GM12878 (cell line): ENCODE measurements at regions not wholly inside any gene's neighbourhood (a gene's known extent, or its start where the extent isn't known, plus 50 kb on each side); places are given as distances from the start of the nearest gene placed in this dataset.

ENCODE experiments used
- ATAC-seq: fragments of 200-7000 bp; cut with Tn5 transposase; 3 replicates; pipeline ENCODE4 v1.9.1; 2020; ENCODE audit warnings: mild to moderate bottlenecking, moderate library complexity
- BruUV-seq: library from RNA; stranded (reverse); fragments of 400-500 nt; replicated peaks from 2 replicates; lab custom pipeline; 2021; lab: Mats Ljungman, UMichigan
- CTCF ChIA-PET: fragments of 300-600 bp; sonication (Branson Sonifier 250); formaldehyde crosslinking; extraction: SDS; loops from one replicate; lab custom pipeline; 2021; ENCODE audit warnings: inconsistent platforms; lab: Yijun Ruan, JAX
- POLR2A ChIA-PET: fragments of 350-600 bp; formaldehyde crosslinking; extraction: SDS; loops from one replicate; lab custom pipeline; 2021; ENCODE audit warnings: inconsistent platforms; lab: Charles Lee
- RAD21 ChIA-PET: fragments of 300-600 bp; sonication (Branson Sonifier 250); formaldehyde crosslinking; loops from one replicate; lab custom pipeline; 2023; ENCODE audit warnings: antibody characterized with exemption; ENCODE audit not compliant: unreplicated experiment; lab: Charles Lee
- SMC1A ChIA-PET: fragments of 300-600 bp; sonication (Branson Sonifier 250); formaldehyde crosslinking; loops from one replicate; lab custom pipeline; 2023; ENCODE audit not compliant: unreplicated experiment, uncharacterized antibody; lab: Charles Lee
- DNase-seq: peaks from one replicate; pipeline ENCODE4 v3.0.0-alpha.2; 2011; ENCODE audit warnings: low read depth, low spot score
- FAIRE-seq: peaks from 3 replicates; lab custom pipeline; 2011; peaks lifted over from hg19 to GRCh38; lab: Jason Lieb, UNC
- H2AFZ ChIP-seq: 2 replicates; pipeline ENCODE4 v1.6.0; 2011; ENCODE audit warnings: low read depth, low read length, control low read depth; ENCODE audit not compliant: control insufficient read depth
- H3K27ac ChIP-seq: 2 replicates; pipeline ENCODE4 v1.5.1; 2011; ENCODE audit warnings: control low read depth; ENCODE audit not compliant: control insufficient read depth, insufficient read depth
- H3K27me3 ChIP-seq, 2 experiments: replicated peaks in 1 of 2; 2 replicates each; pipeline versions ENCODE4 v1.6.0 to v1.6.1; 2011; ENCODE audit warnings: low read length in 1 of 2; ENCODE audit not compliant: control insufficient read depth in 2 of 2, insufficient read depth in 2 of 2
- H3K36me3 ChIP-seq, 2 experiments: 2 replicates each; pipeline ENCODE4 v1.5.1; 2011; ENCODE audit warnings: low read length in 1 of 2; ENCODE audit not compliant: control insufficient read depth in 2 of 2, insufficient read depth in 2 of 2
- H3K4me1 ChIP-seq: 2 replicates; pipeline ENCODE4 v1.6.1; 2011; ENCODE audit warnings: mild to moderate bottlenecking, low read length, moderate library complexity, mixed read lengths; ENCODE audit not compliant: control insufficient read depth, insufficient read depth
- H3K4me2 ChIP-seq: 2 replicates; pipeline ENCODE4 v1.6.0; 2011; ENCODE audit warnings: control low read depth; ENCODE audit not compliant: control insufficient read depth, insufficient read depth
- H3K4me3 ChIP-seq: fragments of 200-600 bp; sonication (generic); 2 replicates; pipeline ENCODE4 v1.5.1; 2016
- H3K79me2 ChIP-seq: 2 replicates; pipeline ENCODE4 v1.6.0; 2011; ENCODE audit warnings: low read length; ENCODE audit not compliant: control insufficient read depth, insufficient read depth
- H3K9ac ChIP-seq: 2 replicates; pipeline ENCODE4 v1.8.0; 2011; ENCODE audit warnings: low read length, control low read depth, mixed read lengths; ENCODE audit not compliant: control insufficient read depth, insufficient read depth
- H3K9me3 ChIP-seq: replicated peaks from 3 replicates; pipeline ENCODE4 v1.5.1; 2011; ENCODE audit warnings: mild to moderate bottlenecking, low read length; ENCODE audit not compliant: control insufficient read depth, insufficient read depth
- H4K20me1 ChIP-seq: 2 replicates; pipeline ENCODE4 v1.6.0; 2011; ENCODE audit not compliant: control insufficient read depth, insufficient read depth
- JUND ChIP-seq: IDR thresholded peaks from 2 replicates; pipeline ENCODE4 v1.6.1; 2012; ENCODE audit warnings: low read depth, mild to moderate bottlenecking, low read length, improper control_type of control experiment, moderate library complexity
- MEF2B ChIP-seq: fragments of 450-650 bp; IDR thresholded peaks from 2 replicates; pipeline ENCODE4 v1.6.1; 2018; ENCODE audit warnings: mild to moderate bottlenecking, moderate library complexity; ENCODE audit not compliant: partially characterized antibody, poor library complexity, severe bottlenecking
- REST ChIP-seq: IDR thresholded peaks from 2 replicates; pipeline ENCODE4 v1.6.1; 2012; ENCODE audit warnings: mild to moderate bottlenecking, low read depth, low read length
- SREBF2 ChIP-seq: IDR thresholded peaks from 2 replicates; pipeline ENCODE4 v1.6.1; 2012; ENCODE audit warnings: mild to moderate bottlenecking, low read length
- SUZ12 ChIP-seq: fragments of 200-600 bp; sonication (generic); IDR thresholded peaks from one replicate; pipeline ENCODE4 v1.6.1; 2018; ENCODE audit warnings: antibody characterized with exemption, mild to moderate bottlenecking; ENCODE audit not compliant: unreplicated experiment
- TAF1 ChIP-seq: IDR thresholded peaks from 2 replicates; pipeline ENCODE4 v1.6.1; 2011; ENCODE audit warnings: mild to moderate bottlenecking, low read depth, low read length, borderline replicate concordance
- WGBS: methylation state at CpG from one replicate; pipeline ENCODE4 v1.1.6; 2016; ENCODE audit warnings: low lambda C conversion rate; ENCODE audit not compliant: insufficient replicate concordance, insufficient coverage; ENCODE audit errors: missing lambda C conversion rate; 5-methylcytosine and 5-hydroxymethylcytosine counted together
- in situ Hi-C: fragments of 300-500 bp; cut with MboI; formaldehyde crosslinking; loops from 9 replicates; pipeline ENCODE4 v1.14.3; 2018; ENCODE audit warnings: mixed read lengths
- intact Hi-C: fragments of 100-400 bp; cut with micrococcal nuclease; formaldehyde crosslinking; loops from one replicate; pipeline ENCODE4 v1.14.2; 2022; ENCODE audit not compliant: unreplicated experiment

GRCh38 chrX:46258356-46258755, 286.9 kb downstream of the ZNF674 start:
- POLR2A ChIA-PET, result no interaction called here
- intact Hi-C loops, result no loop called here
- no peak overlapping the region for H3K4me3 ChIP-seq

More at GRCh38 chrX:46258356-46258755, 286.9 kb downstream of the ZNF674 start:
- ATAC-seq, result no peak
- Histone ChIP-seq H3K4me2 (no peak overlapping the region), H3K27me3 (no peaks in the 10 kb centered on the region), H3K4me1 (no peaks in the 10 kb centered on the region), H3K9ac (no peak overlapping the region), H3K9me3 (no peaks in the 10 kb centered on the region), H4K20me1 (no peaks in the 10 kb centered on the region), H3K36me3 (no peaks in the 10 kb centered on the region), H3K79me2 (no peaks in the 10 kb centered on the region), H2AFZ (no peak overlapping the region), H3K27ac (no peak overlapping the region)
- SMC1A ChIA-PET, result interaction anchor here (0.5 kb wide), 1 partner anchor 37 kb away, joined by 3 read pairs; no protein-coding TSS in a partner anchor
- FAIRE-seq, result no peak
- WGBS, result 0% methylated on average over 1 of the region's 1 CpG
- in situ Hi-C loops, result no loop called here
- RAD21 ChIA-PET, result no interaction called here
- CTCF ChIA-PET, result no interaction called here
- TF ChIP-seq SREBF2, result no peak
- TF ChIP-seq JUND, result no peak
- TF ChIP-seq MEF2B, result no peak
- no peak for TF ChIP-seq SUZ12
- TF ChIP-seq TAF1, result no peak
- TF ChIP-seq REST, result no peak
- BruUV-seq, result no TSS peak
- DNase-seq, result no peak
